ENCODE measurements at regions not wholly inside any gene's neighbourhood (a gene's known extent, or its start where the extent isn't known, plus 50 kb on each side); places are given as distances from the start of the nearest gene placed in this dataset.

DNA sequence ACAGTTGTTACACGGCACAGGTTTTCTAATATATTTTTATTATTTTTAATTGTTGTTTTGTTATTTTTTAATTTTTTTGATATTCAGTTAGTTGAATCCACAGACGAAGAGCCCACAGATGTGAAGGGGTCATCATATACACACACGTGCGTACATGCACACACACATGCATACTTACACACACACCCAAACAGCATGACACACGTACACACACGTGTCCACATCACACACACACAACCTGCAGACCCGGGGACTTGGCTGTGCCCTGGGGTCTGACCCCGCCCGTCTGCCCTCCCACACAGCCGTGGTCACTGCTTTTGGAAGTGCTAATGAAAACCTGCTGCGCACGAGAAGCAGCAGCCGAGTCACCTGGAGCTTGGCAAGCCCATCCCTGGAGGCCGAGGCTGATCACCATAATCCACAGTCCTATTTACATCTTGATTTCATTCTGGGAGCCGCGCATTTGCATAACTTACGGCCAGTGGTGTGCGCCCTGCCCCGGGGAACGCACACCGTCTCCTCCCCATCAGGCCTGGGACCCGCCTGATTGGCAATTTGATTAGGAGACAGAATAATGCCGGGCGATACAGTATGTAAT, 110.3 kb downstream of the BRD1 start:
- Histone ChIP-seq H2BK15ac (ENCODE audit: low read length) (no peak overlapping the region), H3K18ac (ENCODE audit: low read length) (peak overlapping the region; percentile 64), H3K4me1 (ENCODE audit: control insufficient read depth in 2 of 2, insufficient read depth in 1 of 2, low read depth in 1 of 2, low read length in 2 of 2) (no peaks in the 10 kb centered on the region), H2AFZ (ENCODE audit: low read length) (no peak overlapping the region), H3K9me3 (replicated peaks in 1 of 2; ENCODE audit: control insufficient read depth in 2 of 2, insufficient read depth in 1 of 2, low read depth in 1 of 2, low read length in 2 of 2) (no peaks in the 10 kb centered on the region), H4K91ac (ENCODE audit: low read depth, low read length, poor library complexity) (peak overlapping the region; percentile 89), H2BK12ac (ENCODE audit: low read length) (no peak overlapping the region), H2AK5ac (ENCODE audit: low read depth, low read length) (no peak overlapping the region), H3K27ac (replicated peaks; ENCODE audit: low read length) (no peak overlapping the region), H3K4me3 (ENCODE audit: low read length in 2 of 2) (no peak overlapping the region), H3K36me3 (replicated peaks in 1 of 2; ENCODE audit: control insufficient read depth in 2 of 2, insufficient read depth in 2 of 2, low read length in 2 of 2) (no peaks in the 10 kb centered on the region), H2BK120ac (ENCODE audit: low read depth, low read length) (no peak overlapping the region), H3K4me2 (ENCODE audit: insufficient read depth, low read length, poor library complexity, severe bottlenecking) (no peak overlapping the region), H4K8ac (ENCODE audit: low read depth, low read length) (peak overlapping the region; percentile 43), H3K14ac (ENCODE audit: low read length) (no peak overlapping the region), H3K23ac (ENCODE audit: low read depth, low read length, poor library complexity) (no peak overlapping the region), H3K79me1 (ENCODE audit: low read depth, low read length) (no peaks in the 10 kb centered on the region), H3K4ac (ENCODE audit: low read length) (no peak overlapping the region), H3K27me3 (ENCODE audit: control insufficient read depth in 3 of 3, insufficient read depth in 3 of 3, low read depth in 1 of 3, low read length in 3 of 3) (peaks cover 0 to 58% (median 0%) of the 10 kb centered on the region in 3 experiments), H2BK5ac (ENCODE audit: low read length) (no peak overlapping the region), H3K9ac (ENCODE audit: low read depth, low read length, poor library complexity) (no peak overlapping the region)
- DNase-seq (ENCODE audit: low spot score), result no peak
- WGBS, 2 donors (ENCODE audit: extremely low coverage in 2 of 2, insufficient read length in 2 of 2, insufficient replicate concordance in 1 of 2), result no CpG with 5 or more reads among the region's 24 CpGs

DNA sequence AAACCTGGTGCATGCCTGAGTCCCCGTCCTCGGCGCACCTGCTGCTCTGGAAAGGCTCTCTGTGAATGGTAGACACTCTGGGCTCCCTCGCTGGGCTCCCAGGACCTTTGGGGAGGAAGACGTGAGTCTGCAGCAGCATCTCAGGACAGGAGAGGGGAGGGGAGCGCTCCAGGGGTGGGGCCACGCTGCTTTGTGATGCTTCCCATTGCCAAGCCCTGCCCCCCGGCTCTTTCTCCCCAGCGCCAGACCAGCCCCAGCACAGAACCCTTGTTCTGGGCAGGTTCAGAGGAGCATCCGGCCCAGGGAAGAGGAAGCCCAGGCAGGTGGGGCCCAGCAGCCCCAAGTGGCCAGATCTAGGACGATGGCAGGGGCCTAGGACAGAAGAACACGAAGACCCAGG, 111.2 kb downstream of the BRD1 start:
- H3K4me3 ChIP-seq (ENCODE audit: low read length in 2 of 2), result no peak overlapping the region
- no peaks in the 10 kb centered on the region for H3K79me1 ChIP-seq (ENCODE audit: low read depth, low read length)
- no peaks in the 10 kb centered on the region for H3K4me1 ChIP-seq (ENCODE audit: control insufficient read depth in 2 of 2, insufficient read depth in 1 of 2, low read depth in 1 of 2, low read length in 2 of 2)
- H2AFZ ChIP-seq (ENCODE audit: low read length), result no peak overlapping the region
- H3K9ac ChIP-seq (ENCODE audit: low read depth, low read length, poor library complexity), result peak overlapping the region; percentile 14
- no peak overlapping the region for H3K18ac ChIP-seq (ENCODE audit: low read length)
- H4K91ac ChIP-seq (ENCODE audit: low read depth, low read length, poor library complexity), result no peak overlapping the region
- no peak overlapping the region for H2BK12ac ChIP-seq (ENCODE audit: low read length)
- H3K23ac ChIP-seq (ENCODE audit: low read depth, low read length, poor library complexity), result peak overlapping the region; percentile 39
- H3K27me3 ChIP-seq (ENCODE audit: control insufficient read depth in 3 of 3, insufficient read depth in 3 of 3, low read depth in 1 of 3, low read length in 3 of 3), result peaks cover 0 to 64% (median 0%) of the 10 kb centered on the region in 3 experiments
- H3K27ac ChIP-seq (replicated peaks; ENCODE audit: low read length), result no peak overlapping the region
- no peak overlapping the region for H2BK5ac ChIP-seq (ENCODE audit: low read length)
- H3K14ac ChIP-seq (ENCODE audit: low read length), result no peak overlapping the region
- H2AK5ac ChIP-seq (ENCODE audit: low read depth, low read length), result no peak overlapping the region
- H3K4me2 ChIP-seq (ENCODE audit: insufficient read depth, low read length, poor library complexity, severe bottlenecking), result no peak overlapping the region
- no peak overlapping the region for H4K8ac ChIP-seq (ENCODE audit: low read depth, low read length)
- H2BK120ac ChIP-seq (ENCODE audit: low read depth, low read length), result no peak overlapping the region
- no peak overlapping the region for H3K4ac ChIP-seq (ENCODE audit: low read length)
- H3K36me3 ChIP-seq (replicated peaks in 1 of 2; ENCODE audit: control insufficient read depth in 2 of 2, insufficient read depth in 2 of 2, low read length in 2 of 2), result no peaks in the 10 kb centered on the region
- WGBS, 2 donors (ENCODE audit: extremely low coverage in 2 of 2, insufficient read length in 2 of 2, insufficient replicate concordance in 1 of 2), result no CpG with 5 or more reads among the region's 12 CpGs
- no peak overlapping the region for H2BK15ac ChIP-seq (ENCODE audit: low read length)
- no peak for DNase-seq (ENCODE audit: low spot score)
- H3K9me3 ChIP-seq (replicated peaks in 1 of 2; ENCODE audit: control insufficient read depth in 2 of 2, insufficient read depth in 1 of 2, low read depth in 1 of 2, low read length in 2 of 2), result no peaks in the 10 kb centered on the region

DNA sequence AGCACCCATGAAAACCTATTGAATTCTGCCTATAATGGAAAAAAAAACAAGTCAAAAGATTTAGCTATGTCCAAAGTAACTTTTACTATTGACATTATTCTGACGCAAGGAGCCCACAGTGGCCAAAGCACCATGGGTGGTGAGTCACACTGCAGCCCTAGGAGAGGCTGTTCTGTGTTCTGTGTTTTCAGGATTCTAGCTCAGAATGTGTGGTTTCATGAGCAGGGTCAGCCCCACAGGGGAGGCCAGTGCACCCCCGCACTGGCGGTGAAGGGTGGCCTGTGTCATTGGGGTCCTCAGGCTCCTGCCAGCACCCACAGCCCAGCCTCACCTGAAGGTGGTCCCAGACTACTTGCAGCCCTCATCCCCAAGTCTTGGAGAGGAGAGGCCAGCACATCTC, 112.2 kb downstream of the BRD1 start:
- H3K23ac ChIP-seq (ENCODE audit: low read depth, low read length, poor library complexity), result no peak overlapping the region
- H3K4me2 ChIP-seq (ENCODE audit: insufficient read depth, low read length, poor library complexity, severe bottlenecking), result no peak overlapping the region
- H3K27ac ChIP-seq (replicated peaks; ENCODE audit: low read length), result no peak overlapping the region
- no peak overlapping the region for H3K9ac ChIP-seq (ENCODE audit: low read depth, low read length, poor library complexity)
- H3K14ac ChIP-seq (ENCODE audit: low read length), result no peak overlapping the region
- no peaks in the 10 kb centered on the region for H3K36me3 ChIP-seq (replicated peaks in 1 of 2; ENCODE audit: control insufficient read depth in 2 of 2, insufficient read depth in 2 of 2, low read length in 2 of 2)
- no peak overlapping the region for H2AFZ ChIP-seq (ENCODE audit: low read length)
- no peak overlapping the region for H4K91ac ChIP-seq (ENCODE audit: low read depth, low read length, poor library complexity)
- no CpG with 5 or more reads among the region's 3 CpGs for WGBS, 2 donors (ENCODE audit: extremely low coverage in 2 of 2, insufficient read length in 2 of 2, insufficient replicate concordance in 1 of 2)
- DNase-seq (ENCODE audit: low spot score), result no peak
- H2BK15ac ChIP-seq (ENCODE audit: low read length), result no peak overlapping the region
- H4K8ac ChIP-seq (ENCODE audit: low read depth, low read length), result no peak overlapping the region
- H2BK12ac ChIP-seq (ENCODE audit: low read length), result no peak overlapping the region
- H3K4me1 ChIP-seq (ENCODE audit: control insufficient read depth in 2 of 2, insufficient read depth in 1 of 2, low read depth in 1 of 2, low read length in 2 of 2), result no peaks in the 10 kb centered on the region
- no peaks in the 10 kb centered on the region for H3K79me1 ChIP-seq (ENCODE audit: low read depth, low read length)
- H3K4me3 ChIP-seq (ENCODE audit: low read length in 2 of 2), result no peak overlapping the region
- H3K9me3 ChIP-seq (replicated peaks in 1 of 2; ENCODE audit: control insufficient read depth in 2 of 2, insufficient read depth in 1 of 2, low read depth in 1 of 2, low read length in 2 of 2), result peaks cover 0 to 2% of the 10 kb centered on the region in 2 donors
- peaks cover 0 to 65% (median 0%) of the 10 kb centered on the region in 3 experiments for H3K27me3 ChIP-seq (ENCODE audit: control insufficient read depth in 3 of 3, insufficient read depth in 3 of 3, low read depth in 1 of 3, low read length in 3 of 3)
- H2AK5ac ChIP-seq (ENCODE audit: low read depth, low read length), result no peak overlapping the region
- no peak overlapping the region for H2BK120ac ChIP-seq (ENCODE audit: low read depth, low read length)
- H2BK5ac ChIP-seq (ENCODE audit: low read length), result no peak overlapping the region
- no peak overlapping the region for H3K4ac ChIP-seq (ENCODE audit: low read length)
- no peak overlapping the region for H3K18ac ChIP-seq (ENCODE audit: low read length)

GRCh38 chr22:49713003-49713402, 114.7 kb downstream of the BRD1 start:
- Histone ChIP-seq H2BK12ac (ENCODE audit: low read length) (no peak overlapping the region), H2AFZ (ENCODE audit: low read length) (no peak overlapping the region), H3K18ac (ENCODE audit: low read length) (no peak overlapping the region), H3K27ac (replicated peaks; ENCODE audit: low read length) (no peak overlapping the region), H2BK5ac (ENCODE audit: low read length) (no peak overlapping the region), H2AK5ac (ENCODE audit: low read depth, low read length) (no peak overlapping the region), H3K9me3 (replicated peaks in 1 of 2; ENCODE audit: control insufficient read depth in 2 of 2, insufficient read depth in 1 of 2, low read depth in 1 of 2, low read length in 2 of 2) (peaks cover 0 to 6% of the 10 kb centered on the region in 2 donors), H3K4me2 (ENCODE audit: insufficient read depth, low read length, poor library complexity, severe bottlenecking) (no peak overlapping the region), H3K4ac (ENCODE audit: low read length) (no peak overlapping the region), H2BK15ac (ENCODE audit: low read length) (no peak overlapping the region), H4K8ac (ENCODE audit: low read depth, low read length) (no peak overlapping the region), H3K79me1 (ENCODE audit: low read depth, low read length) (no peaks in the 10 kb centered on the region), H2BK120ac (ENCODE audit: low read depth, low read length) (no peak overlapping the region), H3K14ac (ENCODE audit: low read length) (no peak overlapping the region), H3K27me3 (ENCODE audit: control insufficient read depth in 3 of 3, insufficient read depth in 3 of 3, low read depth in 1 of 3, low read length in 3 of 3) (peaks cover 0 to 50% (median 0%) of the 10 kb centered on the region in 3 experiments), H4K91ac (ENCODE audit: low read depth, low read length, poor library complexity) (no peak overlapping the region), H3K36me3 (replicated peaks in 1 of 2; ENCODE audit: control insufficient read depth in 2 of 2, insufficient read depth in 2 of 2, low read length in 2 of 2) (no peaks in the 10 kb centered on the region), H3K23ac (ENCODE audit: low read depth, low read length, poor library complexity) (peak overlapping the region; percentile 7), H3K4me1 (ENCODE audit: control insufficient read depth in 2 of 2, insufficient read depth in 1 of 2, low read depth in 1 of 2, low read length in 2 of 2) (no peaks in the 10 kb centered on the region), H3K4me3 (ENCODE audit: low read length in 2 of 2) (no peak overlapping the region), H3K9ac (ENCODE audit: low read depth, low read length, poor library complexity) (no peak overlapping the region)
- no CpG with 5 or more reads among the region's 15 CpGs for WGBS, 2 donors (ENCODE audit: extremely low coverage in 2 of 2, insufficient read length in 2 of 2, insufficient replicate concordance in 1 of 2)
- no peak for DNase-seq (ENCODE audit: low spot score)
